Testis (tissue), 2 donors: ENCODE measurements at regions not wholly inside any gene's neighbourhood (a gene's known extent, or its start where the extent isn't known, plus 50 kb on each side); places are given as distances from the start of the nearest gene placed in this dataset.
A peak's percentile ranks its signal among the peaks of the same experiment; 100 is the strongest.

Experiments used
- DNase-seq: peaks from one replicate; pipeline ENCODE4 v3.0.0-alpha.2; 2019
- H3K27ac ChIP-seq, 2 donors: fragments of 200-600 bp; sonication (generic); one replicate each; pipeline ENCODE4 v1.5.1; 2019
- H3K27me3 ChIP-seq: fragments of 200-600 bp; sonication (generic); one replicate; pipeline ENCODE4 v1.5.1; 2019
- H3K36me3 ChIP-seq: fragments of 200-600 bp; sonication (generic); one replicate; pipeline ENCODE4 v1.5.1; 2017; ENCODE audit warnings: low read depth; ENCODE audit errors: missing control alignments
- H3K4me1 ChIP-seq: fragments of 200-600 bp; sonication (generic); one replicate; pipeline ENCODE4 v1.5.1; 2019
- H3K4me3 ChIP-seq, 2 donors: fragments of 200-600 bp; sonication (generic); one replicate each; pipeline ENCODE4 v1.5.1; 2017 to 2019
- H3K9me3 ChIP-seq: fragments of 200-600 bp; sonication (generic); one replicate; pipeline ENCODE4 v1.5.1; 2017
- CTCF ChIP-seq, 3 experiments: fragments of 450-650 bp in 2 of 3; fragments of 200-600 bp in 1 of 3; sonication (generic) in 1 of 3; IDR thresholded peaks; one replicate each; pipeline ENCODE4 v1.5.1; 2016 to 2019; ENCODE audit warnings: antibody characterized with exemption in 3 of 3, mild to moderate bottlenecking in 2 of 3, moderate library complexity in 1 of 3
- POLR2A ChIP-seq: fragments of 450-650 bp; IDR thresholded peaks from one replicate; pipeline ENCODE4 v1.6.1; 2017; ENCODE audit warnings: antibody characterized with exemption, mild to moderate bottlenecking, moderate library complexity
- WGBS, 2 donors: methylation state at CpG; one replicate each; pipeline ENCODE4 v1.1.5; 2018; 5-methylcytosine and 5-hydroxymethylcytosine counted together
- intact Hi-C: fragments of 100-400 bp; cut with DNase I; formaldehyde crosslinking; loops from one replicate; pipeline ENCODE4 v1.15.1; 2023; ENCODE audit warnings: low total_unique reads

- Histone ChIP-seq H3K27me3 (no peaks in the 10 kb centered on the region), H3K4me1 (no peaks in the 10 kb centered on the region), H3K36me3 (no peaks in the 10 kb centered on the region), H3K9me3 (no peaks in the 10 kb centered on the region), H3K27ac (no peak overlapping the region), H3K4me3 (no peak overlapping the region)
- TF ChIP-seq CTCF (IDR thresholded peaks at IDR 0.05), result no peak
- TF ChIP-seq POLR2A, result no peak
- WGBS, 2 donors, result 74 to 88% methylated on average over 4 of the region's 4 CpGs
- intact Hi-C loops, result no loop called here
- no peak for DNase-seq
These were observed 165.3 kb upstream of the STK17B start for GRCh38 chr2:196336715-196337114.

- Histone ChIP-seq H3K36me3 (no peaks in the 10 kb centered on the region), H3K9me3 (no peaks in the 10 kb centered on the region), H3K4me1 (no peaks in the 10 kb centered on the region), H3K27ac (no peak overlapping the region), H3K27me3 (no peaks in the 10 kb centered on the region), H3K4me3 (no peak overlapping the region)
- WGBS, 2 donors, result 73% methylated on average over 6 of the region's 6 CpGs
- DNase-seq, result no peak
- TF ChIP-seq CTCF (IDR thresholded peaks at IDR 0.05) (peak in 2 of 3 experiments; percentile 6 to 59), POLR2A (no peak)
- intact Hi-C loops, result no loop called here
These were observed 166.0 kb upstream of the STK17B start for GRCh38 chr2:196337208-196337953.

GRCh38 chr2:196338440-196338839, 167.1 kb upstream of the STK17B start:
- WGBS, 2 donors, result 67 to 78% methylated on average over 2 of the region's 2 CpGs
- Histone ChIP-seq H3K9me3 (no peaks in the 10 kb centered on the region), H3K4me1 (no peaks in the 10 kb centered on the region), H3K36me3 (no peaks in the 10 kb centered on the region), H3K27me3 (no peaks in the 10 kb centered on the region), H3K27ac (no peak overlapping the region), H3K4me3 (no peak overlapping the region)
- intact Hi-C loops, result no loop called here
- no peak for TF ChIP-seq POLR2A
- TF ChIP-seq CTCF (IDR thresholded peaks at IDR 0.05), result no peak
- no peak for DNase-seq

- no peaks in the 10 kb centered on the region for H3K27me3 ChIP-seq
- no peak for DNase-seq
- no peaks in the 10 kb centered on the region for H3K9me3 ChIP-seq
- H3K4me1 ChIP-seq, result no peaks in the 10 kb centered on the region
- H3K27ac ChIP-seq, result no peak overlapping the region
- no peak overlapping the region for H3K4me3 ChIP-seq
- WGBS, 2 donors, result 57 to 63% methylated on average over 2 of the region's 2 CpGs
- intact Hi-C loops, result no loop called here
- H3K36me3 ChIP-seq, result no peaks in the 10 kb centered on the region
- TF ChIP-seq CTCF (IDR thresholded peaks at IDR 0.05) (no peak), POLR2A (no peak)
These were observed 170.0 kb upstream of the STK17B start for GRCh38 chr2:196341277-196341841.

- Histone ChIP-seq H3K4me3 (no peak overlapping the region), H3K9me3 (no peaks in the 10 kb centered on the region), H3K36me3 (no peaks in the 10 kb centered on the region), H3K4me1 (no peaks in the 10 kb centered on the region), H3K27ac (no peak overlapping the region), H3K27me3 (no peaks in the 10 kb centered on the region)
- intact Hi-C loops, result no loop called here
- WGBS, 2 donors, result 82 to 95% methylated on average over 1 of the region's 1 CpG
- TF ChIP-seq CTCF (IDR thresholded peaks at IDR 0.05), result no peak
- TF ChIP-seq POLR2A, result no peak
- no peak for DNase-seq
These were observed 173.0 kb upstream of the STK17B start for GRCh38 chr2:196344397-196344796.
